Right kidney (tissue), 1 donor: ENCODE measurements at regions not wholly inside any gene's neighbourhood (a gene's known extent, or its start where the extent isn't known, plus 50 kb on each side); places are given as distances from the start of the nearest gene placed in this dataset.

ENCODE experiments used
- DNase-seq: peaks from one replicate; pipeline ENCODE4 v3.0.0-alpha.2; 2016

- no peak for DNase-seq
Observed at GRCh38 chr14:101374373-101375338, 186.6 kb upstream of the DIO3 start.

- DNase-seq = no peak
Observed at GRCh38 chr14:101377069-101377468, 184.2 kb upstream of the DIO3 start.

GRCh38 chr14:101379842-101380241 lies 181.5 kb upstream of the DIO3 start:
- no peak for DNase-seq

- no peak for DNase-seq
Observed at GRCh38 chr14:101380512-101380911, 180.8 kb upstream of the DIO3 start.

GRCh38 chr14:101380940-101381339 lies 180.4 kb upstream of the DIO3 start:
- DNase-seq = no peak

GRCh38 chr14:101383737-101384338 lies 177.5 kb upstream of the DIO3 start:
- no peak for DNase-seq

GRCh38 chr14:101394374-101394773 lies 166.9 kb upstream of the DIO3 start:
- DNase-seq = no peak

- no peak for DNase-seq
Observed at GRCh38 chr14:101395779-101396178, 165.5 kb upstream of the DIO3 start.

- no peak for DNase-seq
Observed at GRCh38 chr14:101397206-101397605, 164.1 kb upstream of the DIO3 start.

- no peak for DNase-seq
Observed at GRCh38 chr14:101398011-101398410, 163.3 kb upstream of the DIO3 start.

GRCh38 chr14:101399737-101400517 lies 161.4 kb upstream of the DIO3 start:
- no peak for DNase-seq

- DNase-seq = peak; percentile 12
Observed at GRCh38 chr14:101400830-101401229, 160.5 kb upstream of the DIO3 start.

GRCh38 chr14:101402936-101403660 lies 158.2 kb upstream of the DIO3 start:
- no peak for DNase-seq

GRCh38 chr14:101404426-101405170 lies 156.7 kb upstream of the DIO3 start:
- DNase-seq = no peak

- no peak for DNase-seq
Observed at GRCh38 chr14:101405171-101405883, 156.0 kb upstream of the DIO3 start.

GRCh38 chr14:101406921-101407320 lies 154.4 kb upstream of the DIO3 start:
- no peak for DNase-seq

- DNase-seq = no peak
Observed at GRCh38 chr14:101407328-101407727, 154.0 kb upstream of the DIO3 start.

GRCh38 chr14:101408077-101408831 lies 153.0 kb upstream of the DIO3 start:
- no peak for DNase-seq

GRCh38 chr14:101409006-101409543 lies 152.2 kb upstream of the DIO3 start:
- DNase-seq = no peak

- no peak for DNase-seq
Observed at GRCh38 chr14:101410126-101410525, 151.2 kb upstream of the DIO3 start.
